ENCODE measurements at regions not wholly inside any gene's neighbourhood (a gene's known extent, or its start where the extent isn't known, plus 50 kb on each side); places are given as distances from the start of the nearest gene placed in this dataset.
"Not testable (repeated sequence)": the region's sequence is repeated elsewhere in the genome, so short reads cannot be mapped to it uniquely, and the experiment has no call there.

DNA sequence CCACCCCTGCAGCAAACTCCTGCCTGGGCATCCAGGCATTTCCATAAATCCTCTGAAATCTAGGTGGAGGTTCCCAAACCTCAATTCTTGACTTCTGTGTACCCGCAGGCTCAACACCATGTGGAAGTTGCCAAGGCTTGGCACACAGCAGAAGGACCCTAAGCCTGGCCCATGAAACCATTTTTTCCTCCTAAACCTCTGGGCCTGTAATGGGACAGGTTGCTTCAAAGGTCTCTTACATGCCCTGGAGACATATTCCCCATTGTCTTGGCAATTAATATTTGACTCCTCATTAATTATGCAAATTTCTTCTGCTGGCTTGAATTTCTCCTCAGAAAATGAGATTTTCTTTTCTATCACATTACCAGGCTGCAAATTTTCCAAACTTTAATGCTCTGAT lies 339.5 kb upstream of the SORCS1 start:
- TF ChIP-seq, protein P1, sequence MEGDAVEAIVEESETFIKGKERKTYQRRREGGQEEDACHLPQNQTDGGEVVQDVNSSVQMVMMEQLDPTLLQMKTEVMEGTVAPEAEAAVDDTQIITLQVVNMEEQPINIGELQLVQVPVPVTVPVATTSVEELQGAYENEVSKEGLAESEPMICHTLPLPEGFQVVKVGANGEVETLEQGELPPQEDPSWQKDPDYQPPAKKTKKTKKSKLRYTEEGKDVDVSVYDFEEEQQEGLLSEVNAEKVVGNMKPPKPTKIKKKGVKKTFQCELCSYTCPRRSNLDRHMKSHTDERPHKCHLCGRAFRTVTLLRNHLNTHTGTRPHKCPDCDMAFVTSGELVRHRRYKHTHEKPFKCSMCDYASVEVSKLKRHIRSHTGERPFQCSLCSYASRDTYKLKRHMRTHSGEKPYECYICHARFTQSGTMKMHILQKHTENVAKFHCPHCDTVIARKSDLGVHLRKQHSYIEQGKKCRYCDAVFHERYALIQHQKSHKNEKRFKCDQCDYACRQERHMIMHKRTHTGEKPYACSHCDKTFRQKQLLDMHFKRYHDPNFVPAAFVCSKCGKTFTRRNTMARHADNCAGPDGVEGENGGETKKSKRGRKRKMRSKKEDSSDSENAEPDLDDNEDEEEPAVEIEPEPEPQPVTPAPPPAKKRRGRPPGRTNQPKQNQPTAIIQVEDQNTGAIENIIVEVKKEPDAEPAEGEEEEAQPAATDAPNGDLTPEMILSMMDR (conservative IDR thresholded peaks at IDR 0.05; ENCODE audit: low read length) = not testable (repeated sequence)
- not testable (repeated sequence) for TF ChIP-seq EZH2phosphoT487 (IDR thresholded peaks at IDR 0.05; ENCODE audit: borderline replicate concordance, low read depth, low read length)

All from OCI-LY7 (cell line).